ENCODE measurements at regions not wholly inside any gene's neighbourhood (a gene's known extent, or its start where the extent isn't known, plus 50 kb on each side); places are given as distances from the start of the nearest gene placed in this dataset.
"Not testable (repeated sequence)": the region's sequence is repeated elsewhere in the genome, so short reads cannot be mapped to it uniquely, and the experiment has no call there.

- no peak for DNase-seq (ENCODE audit: low read depth)
Observed at GRCh38 chr4:181819946-181820345, 423.3 kb upstream of the TENM3 start.

- DNase-seq (ENCODE audit: low read depth) = no peak
Observed at GRCh38 chr4:181820553-181820952, 422.6 kb upstream of the TENM3 start.

GRCh38 chr4:181821039-181822004, 421.9 kb upstream of the TENM3 start:
- DNase-seq (ENCODE audit: low read depth) = no peak

GRCh38 chr4:181822005-181822375, 421.2 kb upstream of the TENM3 start:
- no peak for DNase-seq (ENCODE audit: low read depth)

GRCh38 chr4:181823183-181823582, 420.0 kb upstream of the TENM3 start:
- DNase-seq (ENCODE audit: low read depth) = no peak

- no peak for DNase-seq (ENCODE audit: low read depth)
Observed at GRCh38 chr4:181823645-181824044, 419.6 kb upstream of the TENM3 start.

GRCh38 chr4:181825564-181825963, 417.6 kb upstream of the TENM3 start:
- DNase-seq (ENCODE audit: low read depth) = no peak

- DNase-seq (ENCODE audit: low read depth) = no peak
Observed at GRCh38 chr4:181827246-181827645, 416.0 kb upstream of the TENM3 start.

- DNase-seq (ENCODE audit: low read depth) = no peak
Observed at GRCh38 chr4:181830404-181831035, 412.7 kb upstream of the TENM3 start.

- DNase-seq (ENCODE audit: low read depth) = no peak
Observed at GRCh38 chr4:181834071-181834470, 409.1 kb upstream of the TENM3 start.

GRCh38 chr4:181835348-181835747, 407.9 kb upstream of the TENM3 start:
- no peak for DNase-seq (ENCODE audit: low read depth)

GRCh38 chr4:181838253-181838652, 404.9 kb upstream of the TENM3 start:
- no peak for DNase-seq (ENCODE audit: low read depth)

- not testable (repeated sequence) for DNase-seq (ENCODE audit: low read depth)
Observed at GRCh38 chr4:181843797-181844196, 399.4 kb upstream of the TENM3 start.

- no peak for DNase-seq (ENCODE audit: low read depth)
Observed at GRCh38 chr4:181845617-181846016, 397.6 kb upstream of the TENM3 start.

GRCh38 chr4:181846934-181847333, 396.3 kb upstream of the TENM3 start:
- no peak for DNase-seq (ENCODE audit: low read depth)

GRCh38 chr4:181848357-181848756, 394.8 kb upstream of the TENM3 start:
- no peak for DNase-seq (ENCODE audit: low read depth)

- DNase-seq (ENCODE audit: low read depth) = no peak
Observed at GRCh38 chr4:181849472-181849871, 393.7 kb upstream of the TENM3 start.

GRCh38 chr4:181853881-181854511, 389.2 kb upstream of the TENM3 start:
- no peak for DNase-seq (ENCODE audit: low read depth)

GRCh38 chr4:181855307-181855706, 387.9 kb upstream of the TENM3 start:
- DNase-seq (ENCODE audit: low read depth) = no peak

GRCh38 chr4:181857471-181857870, 385.7 kb upstream of the TENM3 start:
- DNase-seq (ENCODE audit: low read depth) = not testable (repeated sequence)

- DNase-seq (ENCODE audit: low read depth) = no peak
Observed at GRCh38 chr4:181858741-181859140, 384.5 kb upstream of the TENM3 start.

GRCh38 chr4:181859439-181859838, 383.8 kb upstream of the TENM3 start:
- no peak for DNase-seq (ENCODE audit: low read depth)

GRCh38 chr4:181860157-181860556, 383.0 kb upstream of the TENM3 start:
- no peak for DNase-seq (ENCODE audit: low read depth)
